Hepatocyte (in vitro differentiated cells): ENCODE measurements at regions not wholly inside any gene's neighbourhood (a gene's known extent, or its start where the extent isn't known, plus 50 kb on each side); places are given as distances from the start of the nearest gene placed in this dataset.
"Not testable (repeated sequence)": the region's sequence is repeated elsewhere in the genome, so short reads cannot be mapped to it uniquely, and the experiment has no call there.

Experiments
- DNase-seq: peaks from one replicate; pipeline ENCODE4 v3.0.0-alpha.2; 2016; ENCODE audit warnings: low spot score
- H2AFZ ChIP-seq: fragments of 200-600 bp; sonication (generic); 2 replicates; pipeline ENCODE4 v1.6.0; 2016; ENCODE audit warnings: antibody characterized with exemption, mild to moderate bottlenecking
- H3K27ac ChIP-seq: fragments of 200-600 bp; sonication (generic); 2 replicates; pipeline ENCODE4 v1.5.1; 2016; ENCODE audit warnings: mild to moderate bottlenecking
- H3K27me3 ChIP-seq: fragments of 200-600 bp; sonication (generic); 2 replicates; pipeline ENCODE4 v1.6.1; 2016
- H3K36me3 ChIP-seq: fragments of 200-600 bp; sonication (generic); replicated peaks from 2 replicates; pipeline ENCODE4 v1.5.1; 2016; ENCODE audit warnings: low read depth; ENCODE audit not compliant: insufficient read depth
- H3K4me1 ChIP-seq: fragments of 200-600 bp; sonication (generic); 2 replicates; pipeline ENCODE4 v1.5.1; 2016; ENCODE audit warnings: mild to moderate bottlenecking, moderate library complexity; ENCODE audit not compliant: insufficient read depth
- H3K4me2 ChIP-seq: fragments of 200-600 bp; sonication (generic); 2 replicates; pipeline ENCODE4 v1.6.0; 2016
- H3K4me3 ChIP-seq: fragments of 200-600 bp; sonication (generic); 2 replicates; pipeline ENCODE4 v1.5.1; 2016; ENCODE audit warnings: mild to moderate bottlenecking
- H3K79me2 ChIP-seq: fragments of 200-600 bp; sonication (generic); 2 replicates; pipeline ENCODE4 v1.6.0; 2017; ENCODE audit warnings: mild to moderate bottlenecking
- H3K9me2 ChIP-seq: fragments of 200-600 bp; sonication (generic); replicated peaks from 2 replicates; pipeline ENCODE4 v1.6.0; 2017; ENCODE audit warnings: mild to moderate bottlenecking; ENCODE audit not compliant: insufficient read depth
- H3K9me3 ChIP-seq: fragments of 200-600 bp; sonication (generic); 2 replicates; pipeline ENCODE4 v1.5.1; 2016; ENCODE audit warnings: low read depth, mild to moderate bottlenecking
- H4K20me1 ChIP-seq: fragments of 200-600 bp; sonication (generic); 2 replicates; pipeline ENCODE4 v1.6.0; 2016; ENCODE audit warnings: mild to moderate bottlenecking; ENCODE audit not compliant: insufficient read depth, poor library complexity, severe bottlenecking
- EZH2 ChIP-seq: fragments of 200-600 bp; sonication (generic); IDR thresholded peaks from 2 replicates; pipeline ENCODE4 v1.6.1; 2016; ENCODE audit warnings: antibody characterized with exemption, mild to moderate bottlenecking, borderline replicate concordance
- EZH2phosphoT487 ChIP-seq: fragments of 200-600 bp; sonication (generic); IDR thresholded peaks from one replicate; pipeline ENCODE4 v1.6.1; 2018; ENCODE audit warnings: antibody characterized with exemption, mild to moderate bottlenecking, low read depth, moderate library complexity; ENCODE audit not compliant: unreplicated experiment, severe bottlenecking
- WGBS: methylation state at CpG from one replicate; pipeline ENCODE4 v1.1.6; 2016; ENCODE audit warnings: low lambda C conversion rate; ENCODE audit errors: missing lambda C conversion rate; 5-methylcytosine and 5-hydroxymethylcytosine counted together
- TF ChIP-seq, protein P1 (sequence below): fragments of 200-600 bp; sonication (generic); IDR thresholded peaks from 2 replicates; pipeline ENCODE4 v1.5.1; 2016; ENCODE audit warnings: antibody characterized with exemption, mild to moderate bottlenecking; ENCODE audit not compliant: poor library complexity

- H3K36me3 ChIP-seq = no peaks in the 10 kb centered on the region
- 78% methylated on average over 2 of the region's 2 CpGs for WGBS
- no peak overlapping the region for H3K4me2 ChIP-seq
- H3K9me2 ChIP-seq = no peaks in the 10 kb centered on the region
- TF ChIP-seq, protein P1, sequence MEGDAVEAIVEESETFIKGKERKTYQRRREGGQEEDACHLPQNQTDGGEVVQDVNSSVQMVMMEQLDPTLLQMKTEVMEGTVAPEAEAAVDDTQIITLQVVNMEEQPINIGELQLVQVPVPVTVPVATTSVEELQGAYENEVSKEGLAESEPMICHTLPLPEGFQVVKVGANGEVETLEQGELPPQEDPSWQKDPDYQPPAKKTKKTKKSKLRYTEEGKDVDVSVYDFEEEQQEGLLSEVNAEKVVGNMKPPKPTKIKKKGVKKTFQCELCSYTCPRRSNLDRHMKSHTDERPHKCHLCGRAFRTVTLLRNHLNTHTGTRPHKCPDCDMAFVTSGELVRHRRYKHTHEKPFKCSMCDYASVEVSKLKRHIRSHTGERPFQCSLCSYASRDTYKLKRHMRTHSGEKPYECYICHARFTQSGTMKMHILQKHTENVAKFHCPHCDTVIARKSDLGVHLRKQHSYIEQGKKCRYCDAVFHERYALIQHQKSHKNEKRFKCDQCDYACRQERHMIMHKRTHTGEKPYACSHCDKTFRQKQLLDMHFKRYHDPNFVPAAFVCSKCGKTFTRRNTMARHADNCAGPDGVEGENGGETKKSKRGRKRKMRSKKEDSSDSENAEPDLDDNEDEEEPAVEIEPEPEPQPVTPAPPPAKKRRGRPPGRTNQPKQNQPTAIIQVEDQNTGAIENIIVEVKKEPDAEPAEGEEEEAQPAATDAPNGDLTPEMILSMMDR = no peak
- no peak for TF ChIP-seq EZH2phosphoT487
- no peak for TF ChIP-seq EZH2
- peaks cover 7% of the 10 kb centered on the region for H3K4me1 ChIP-seq
- H3K27me3 ChIP-seq = peaks cover 57% of the 10 kb centered on the region
- no peak overlapping the region for H3K27ac ChIP-seq
- no peak for DNase-seq
- no peaks in the 10 kb centered on the region for H3K79me2 ChIP-seq
- no peaks in the 10 kb centered on the region for H4K20me1 ChIP-seq
- no peak overlapping the region for H3K4me3 ChIP-seq
- no peak overlapping the region for H2AFZ ChIP-seq
- no peaks in the 10 kb centered on the region for H3K9me3 ChIP-seq
Observed at GRCh38 chr10:101280511-101280910, 51.2 kb upstream of the LBX1 start.

DNA sequence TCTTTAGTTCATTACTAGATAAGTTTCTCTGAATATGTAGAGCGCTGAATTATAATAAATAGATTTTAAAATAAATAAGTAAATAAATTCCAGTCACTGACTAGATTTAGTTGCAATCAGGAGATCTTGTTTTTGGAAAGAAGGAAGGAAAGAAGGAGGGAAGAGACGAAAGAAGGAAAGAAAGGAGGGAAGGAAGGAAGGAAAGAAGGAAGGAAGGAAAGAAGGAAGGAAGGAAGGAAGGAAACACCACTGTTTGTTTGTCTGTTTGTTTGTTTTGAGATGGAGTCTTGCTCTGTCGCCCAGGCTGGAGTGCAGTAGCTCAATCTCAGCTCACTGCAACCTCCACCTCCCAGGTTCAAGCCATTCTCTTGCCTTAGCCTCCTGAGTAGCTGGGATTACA, 51.7 kb upstream of the LBX1 start:
- H3K4me2 ChIP-seq, H3K4me1 ChIP-seq, H2AFZ ChIP-seq, H3K9me2 ChIP-seq, H3K27ac ChIP-seq, DNase-seq, H3K79me2 ChIP-seq, H3K9me3 ChIP-seq, H3K4me3 ChIP-seq, H3K36me3 ChIP-seq, H4K20me1 ChIP-seq: not testable (repeated sequence)
- peaks cover 59% of the 10 kb centered on the region for H3K27me3 ChIP-seq
- 82% methylated on average over 3 of the region's 3 CpGs for WGBS

GRCh38 chr10:101282947-101283346, 53.7 kb upstream of the LBX1 start:
- no peak overlapping the region for H3K4me2 ChIP-seq
- H3K79me2 ChIP-seq = no peaks in the 10 kb centered on the region
- H3K9me2 ChIP-seq = no peaks in the 10 kb centered on the region
- H3K4me3 ChIP-seq = no peak overlapping the region
- TF ChIP-seq EZH2phosphoT487 = no peak
- no peak for TF ChIP-seq EZH2
- TF ChIP-seq, protein P1 = no peak
- H3K9me3 ChIP-seq = no peaks in the 10 kb centered on the region
- DNase-seq = no peak
- 27% methylated on average over 2 of the region's 2 CpGs for WGBS
- no peaks in the 10 kb centered on the region for H3K36me3 ChIP-seq
- no peak overlapping the region for H3K27ac ChIP-seq
- H3K27me3 ChIP-seq = peaks cover 67% of the 10 kb centered on the region
- peaks cover 7% of the 10 kb centered on the region for H3K4me1 ChIP-seq
- no peak overlapping the region for H2AFZ ChIP-seq
- no peaks in the 10 kb centered on the region for H4K20me1 ChIP-seq

GRCh38 chr10:101283762-101284100, 54.5 kb upstream of the LBX1 start:
- no peaks in the 10 kb centered on the region for H3K9me2 ChIP-seq
- no peak overlapping the region for H3K27ac ChIP-seq
- TF ChIP-seq EZH2 (no peak), EZH2phosphoT487 (no peak)
- TF ChIP-seq, protein P1 = no peak
- no peak for DNase-seq
- H4K20me1 ChIP-seq = no peaks in the 10 kb centered on the region
- no peak overlapping the region for H3K4me3 ChIP-seq
- H3K4me2 ChIP-seq = peak overlapping the region; percentile 84
- peaks cover 74% of the 10 kb centered on the region for H3K27me3 ChIP-seq
- H2AFZ ChIP-seq = peak overlapping the region; percentile 56
- H3K36me3 ChIP-seq = no peaks in the 10 kb centered on the region
- peaks cover 7% of the 10 kb centered on the region for H3K4me1 ChIP-seq
- H3K9me3 ChIP-seq = no peaks in the 10 kb centered on the region
- no peaks in the 10 kb centered on the region for H3K79me2 ChIP-seq
- WGBS = 6% methylated on average over 3 of the region's 3 CpGs
